ENCODE measurements at regions not wholly inside any gene's neighbourhood (a gene's known extent, or its start where the extent isn't known, plus 50 kb on each side); places are given as distances from the start of the nearest gene placed in this dataset.

GRCh38 chr3:110576960-110577359 is 494.7 kb upstream of the NECTIN3 start:
- TF ChIP-seq, protein P1, sequence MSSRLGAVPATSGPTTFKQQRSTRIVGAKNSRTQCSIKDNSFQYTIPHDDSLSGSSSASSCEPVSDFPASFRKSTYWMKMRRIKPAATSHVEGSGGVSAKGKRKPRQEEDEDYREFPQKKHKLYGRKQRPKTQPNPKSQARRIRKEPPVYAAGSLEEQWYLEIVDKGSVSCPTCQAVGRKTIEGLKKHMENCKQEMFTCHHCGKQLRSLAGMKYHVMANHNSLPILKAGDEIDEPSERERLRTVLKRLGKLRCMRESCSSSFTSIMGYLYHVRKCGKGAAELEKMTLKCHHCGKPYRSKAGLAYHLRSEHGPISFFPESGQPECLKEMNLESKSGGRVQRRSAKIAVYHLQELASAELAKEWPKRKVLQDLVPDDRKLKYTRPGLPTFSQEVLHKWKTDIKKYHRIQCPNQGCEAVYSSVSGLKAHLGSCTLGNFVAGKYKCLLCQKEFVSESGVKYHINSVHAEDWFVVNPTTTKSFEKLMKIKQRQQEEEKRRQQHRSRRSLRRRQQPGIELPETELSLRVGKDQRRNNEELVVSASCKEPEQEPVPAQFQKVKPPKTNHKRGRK (tag; IDR thresholded peaks at IDR 0.05): no peak
- TF ChIP-seq ZNF274 (IDR thresholded peaks at IDR 0.05; ENCODE audit: borderline replicate concordance, low read depth, low read length) (no peak), SIN3A (IDR thresholded peaks at IDR 0.05; ENCODE audit: borderline replicate concordance in 2 of 2, control insufficient read depth in 1 of 2, low read depth in 2 of 2, low read length in 2 of 2) (no peak), ZNF347 (CRISPR knock-in tag; IDR thresholded peaks at IDR 0.05; ENCODE audit: low read depth) (no peak), SIRT6 (IDR thresholded peaks at IDR 0.05; ENCODE audit: low read depth, low read length) (no peak), YY1 (IDR thresholded peaks at IDR 0.05; ENCODE audit: borderline replicate concordance in 1 of 3, control insufficient read depth in 1 of 3, extremely low read depth in 1 of 3, insufficient read depth in 3 of 3, insufficient read length in 1 of 3, insufficient replicate concordance in 2 of 3, low read depth in 1 of 3, low read length in 2 of 3) (no peak), FOXK2 (conservative IDR thresholded peaks at IDR 0.05 in 1 of 2, IDR thresholded peaks at IDR 0.05 in 1 of 2; ENCODE audit: low read depth in 2 of 2) (no peak), PHB2 (IDR thresholded peaks at IDR 0.05; ENCODE audit: low read depth) (no peak), MAZ (CRISPR knock-in tag; conservative IDR thresholded peaks at IDR 0.05 in 1 of 2, IDR thresholded peaks at IDR 0.05 in 1 of 2) (no peak)

All from K562 (cell line).